Ovary (tissue), 3 donors: ENCODE measurements at regions not wholly inside any gene's neighbourhood (a gene's known extent, or its start where the extent isn't known, plus 50 kb on each side); places are given as distances from the start of the nearest gene placed in this dataset.

Experiments
- CTCF ChIP-seq, 3 donors: fragments of 450-650 bp in 2 of 3; fragments of 200-600 bp in 1 of 3; IDR thresholded peaks; one replicate each; pipeline versions ENCODE4 v1.5.1 to v1.8.0; 2016 to 2022; ENCODE audit warnings: antibody characterized with exemption in 3 of 3, mild to moderate bottlenecking in 1 of 3
- EP300 ChIP-seq: sonication (generic); formaldehyde crosslinking; IDR thresholded peaks from one replicate; pipeline ENCODE4 v1.6.1; 2017; ENCODE audit warnings: antibody characterized with exemption
- POLR2A ChIP-seq: fragments of 450-650 bp; IDR thresholded peaks from one replicate; pipeline ENCODE4 v1.6.1; 2017; ENCODE audit warnings: antibody characterized with exemption, mild to moderate bottlenecking, moderate library complexity
- donor health status: DM: no; HTN: no; CAD: no.

DNA sequence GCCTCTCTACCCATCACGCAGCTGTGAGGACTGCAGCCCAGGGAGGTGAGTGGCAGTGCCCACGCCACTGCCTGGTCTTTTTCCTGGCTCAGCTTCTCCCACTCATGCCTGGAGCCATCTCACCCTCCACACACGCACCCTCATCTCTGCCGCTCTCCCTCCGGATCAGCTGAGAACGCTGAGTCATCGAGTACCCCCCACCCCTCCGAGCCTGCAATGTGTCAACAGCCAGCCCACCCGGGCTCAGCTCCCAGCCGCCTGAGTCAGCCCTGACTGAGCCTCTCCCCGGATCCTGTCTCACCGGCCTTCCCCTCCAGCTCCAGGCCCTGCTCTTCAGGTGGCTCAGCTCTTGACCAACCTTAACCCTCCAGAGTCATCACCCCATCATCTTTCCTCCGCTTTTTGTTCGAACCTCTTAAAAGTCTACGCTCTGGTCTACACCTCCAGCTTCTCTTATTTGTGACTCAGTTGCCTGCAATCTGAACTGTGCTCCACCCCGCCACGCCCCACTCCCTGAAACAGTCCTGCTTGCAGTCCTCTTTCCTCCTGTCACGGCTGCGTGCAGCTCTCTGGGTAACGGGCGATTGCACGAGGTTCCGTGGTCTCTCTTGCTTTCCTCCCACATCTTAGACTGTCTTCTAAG is 94.4 kb upstream of the ASAP2 start:
- TF ChIP-seq CTCF (IDR thresholded peaks at IDR 0.05) (no peak), EP300 (no peak), POLR2A (no peak)
